HG03108 (cell line): ENCODE measurements at regions not wholly inside any gene's neighbourhood (a gene's known extent, or its start where the extent isn't known, plus 50 kb on each side); places are given as distances from the start of the nearest gene placed in this dataset.

ENCODE experiments used
- ATAC-seq: cut with Tn5 transposase; IDR thresholded peaks from one replicate; pipeline ENCODE4 v1.9.1; 2021; ENCODE audit warnings: moderate library complexity; ENCODE audit not compliant: unreplicated experiment

DNA sequence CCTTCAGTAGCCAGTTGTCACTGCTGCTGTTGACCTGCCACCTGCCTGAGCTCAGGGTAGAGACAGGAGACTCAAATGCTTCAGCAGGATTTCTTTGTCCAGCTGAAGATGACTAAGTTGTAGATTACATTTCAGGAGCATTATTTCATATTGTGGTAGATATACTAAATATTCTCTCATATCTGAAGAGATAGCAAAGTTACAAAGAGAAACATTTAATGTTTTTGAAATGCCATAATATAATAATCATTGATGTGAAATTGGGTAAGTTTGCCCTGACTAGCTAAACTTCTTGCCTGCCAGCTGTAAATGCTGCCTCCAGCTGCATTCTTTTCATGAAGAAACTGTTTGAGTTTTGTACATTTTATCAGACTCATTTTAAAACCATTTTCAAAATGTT lies 247.6 kb upstream of the CNKSR2 start:
- ATAC-seq = no peak

DNA sequence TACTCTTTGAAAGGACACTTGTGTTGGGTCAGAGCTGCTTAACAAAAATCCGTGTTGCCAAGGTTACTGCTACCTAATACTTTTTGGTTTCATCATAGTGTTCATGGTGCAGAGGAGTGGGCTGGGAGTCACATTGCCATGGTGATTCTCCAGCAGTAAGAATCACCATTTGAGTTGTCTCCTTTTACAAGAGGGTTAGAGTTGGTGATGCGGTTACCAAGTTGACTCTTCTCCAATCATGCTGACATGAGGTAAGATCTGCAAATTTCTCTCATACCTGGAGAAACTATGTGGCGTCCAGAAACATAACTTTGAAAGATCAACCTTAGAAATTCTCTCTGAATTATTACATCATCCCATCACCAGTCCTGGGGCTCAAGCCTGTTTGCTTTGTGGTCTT lies 242.9 kb upstream of the CNKSR2 start:
- no peak for ATAC-seq

DNA sequence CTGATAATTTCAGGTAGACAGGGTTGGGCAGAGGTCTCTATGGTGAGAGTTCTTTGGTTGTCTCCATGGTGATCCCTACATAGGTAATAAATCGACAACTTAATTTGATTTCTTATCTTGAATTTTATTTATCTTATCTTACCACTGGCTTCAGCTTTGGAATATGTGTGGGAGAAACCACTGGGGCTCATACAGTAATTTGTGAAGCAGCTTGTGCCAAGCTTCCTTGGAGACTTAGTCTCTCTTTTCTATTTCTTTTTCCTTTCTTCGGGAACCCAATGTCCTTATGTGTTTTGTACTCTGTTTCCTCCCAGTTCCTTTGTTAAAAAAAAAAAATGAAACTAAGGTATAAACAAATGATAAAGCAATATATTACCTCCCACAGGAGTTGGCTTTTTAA lies 242.4 kb upstream of the CNKSR2 start:
- no peak for ATAC-seq

DNA sequence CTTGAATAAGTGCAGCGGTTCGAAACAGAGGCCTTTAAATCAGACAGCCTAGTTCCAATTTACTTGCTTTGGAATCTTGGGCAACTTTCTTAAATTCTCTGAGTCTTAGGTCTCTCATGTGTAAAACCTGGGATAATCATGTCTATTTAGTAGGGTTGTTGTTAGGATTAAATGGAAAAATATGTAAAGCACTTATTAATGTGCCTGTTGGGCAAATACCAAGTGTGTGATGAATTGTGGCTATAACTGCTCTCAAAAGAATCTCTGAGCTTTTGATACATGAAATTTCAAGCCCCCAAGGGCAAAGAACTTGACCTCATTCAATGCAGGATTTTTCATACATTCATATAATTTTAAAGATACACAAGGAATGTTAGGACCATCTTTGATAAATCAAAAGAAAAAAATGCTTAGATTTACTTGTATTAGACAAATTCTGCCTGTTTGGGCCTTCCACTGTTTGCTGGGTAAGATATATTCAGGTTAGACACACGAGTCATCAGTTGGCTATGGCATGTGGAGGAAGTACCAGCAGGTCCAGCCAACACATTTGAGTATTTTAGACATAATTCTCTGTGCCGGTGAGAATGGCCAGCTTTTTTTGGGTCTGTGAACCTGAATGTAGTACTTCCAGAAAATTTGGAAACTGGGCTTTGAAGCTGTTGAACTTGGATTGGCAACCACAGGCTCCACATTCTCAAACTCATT lies 241.4 kb upstream of the CNKSR2 start:
- ATAC-seq = no peak

DNA sequence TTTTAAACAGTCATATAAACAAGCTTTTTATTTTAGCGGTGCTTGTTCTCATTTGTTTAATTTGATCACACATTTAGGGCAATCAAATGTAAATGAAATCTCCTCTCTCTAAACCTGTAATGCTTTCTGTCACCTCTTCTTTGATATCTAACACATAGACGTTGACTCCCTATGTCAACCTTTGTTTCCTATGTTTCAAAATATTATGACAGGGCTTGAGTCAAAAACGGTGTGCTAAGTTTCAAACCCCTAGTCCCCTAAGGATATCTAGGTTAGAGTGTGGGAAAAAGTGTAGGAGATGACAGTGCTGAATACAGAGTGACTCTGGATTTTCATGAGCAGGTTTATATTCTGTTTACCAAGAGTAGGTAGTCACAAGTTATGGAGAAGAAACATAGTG lies 224.0 kb upstream of the CNKSR2 start:
- no peak for ATAC-seq

DNA sequence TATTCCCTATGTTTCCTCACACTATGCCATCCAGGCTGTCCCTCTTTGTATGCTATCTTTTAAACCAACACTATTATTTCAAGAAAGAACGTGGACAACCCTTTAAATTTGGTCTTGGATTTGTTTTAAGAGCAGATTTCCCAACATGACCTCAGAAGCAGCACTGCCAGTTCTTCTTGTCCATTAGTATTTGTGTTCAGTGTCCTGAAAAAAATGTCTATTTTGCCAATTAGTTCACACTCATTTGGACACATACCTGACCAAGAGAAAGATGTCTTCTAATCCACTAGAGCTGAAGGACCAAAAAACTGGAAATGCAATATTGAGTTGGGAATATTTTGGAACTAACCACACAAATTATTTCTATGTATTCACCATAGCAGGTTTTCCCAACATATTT lies 223.2 kb upstream of the CNKSR2 start:
- ATAC-seq = no peak

DNA sequence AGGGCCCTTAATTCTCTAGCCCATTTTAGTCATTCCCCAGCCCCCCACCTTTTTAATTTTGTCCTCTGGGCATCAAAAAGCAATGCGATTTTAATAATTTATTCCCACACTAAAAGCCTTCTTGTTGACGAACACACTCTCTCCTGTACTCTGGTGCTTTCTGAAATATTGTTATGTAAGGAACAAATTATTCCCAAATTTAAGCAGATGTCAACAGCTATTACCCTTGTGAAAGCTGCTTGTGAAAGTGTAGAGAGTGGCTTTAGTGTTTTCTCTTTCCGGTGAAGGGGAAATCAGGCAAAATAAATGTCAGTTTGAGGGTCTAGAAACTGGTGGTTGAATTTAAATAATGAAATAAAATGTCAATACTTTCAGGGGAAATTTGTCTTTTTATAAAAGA lies 221.2 kb upstream of the CNKSR2 start:
- ATAC-seq = no peak

DNA sequence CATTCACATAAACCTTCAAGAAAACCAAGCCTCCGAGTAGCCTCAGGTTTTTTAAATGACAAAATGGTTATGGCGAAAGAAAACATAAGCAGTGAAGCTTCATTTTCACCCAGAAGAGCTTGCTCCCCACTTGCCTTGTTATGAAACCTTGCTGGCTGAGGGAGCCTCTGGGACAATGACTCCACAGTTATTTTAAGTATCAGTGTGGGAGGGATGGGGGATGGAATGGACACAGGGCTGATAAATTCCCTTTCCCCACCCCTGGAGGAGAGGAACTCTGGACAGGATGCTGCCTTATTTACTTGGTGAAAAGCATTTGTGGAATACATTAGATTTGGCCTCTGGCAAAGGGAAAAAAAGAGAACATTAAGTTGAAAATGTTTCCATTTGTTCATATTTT lies 220.7 kb upstream of the CNKSR2 start:
- no peak for ATAC-seq

DNA sequence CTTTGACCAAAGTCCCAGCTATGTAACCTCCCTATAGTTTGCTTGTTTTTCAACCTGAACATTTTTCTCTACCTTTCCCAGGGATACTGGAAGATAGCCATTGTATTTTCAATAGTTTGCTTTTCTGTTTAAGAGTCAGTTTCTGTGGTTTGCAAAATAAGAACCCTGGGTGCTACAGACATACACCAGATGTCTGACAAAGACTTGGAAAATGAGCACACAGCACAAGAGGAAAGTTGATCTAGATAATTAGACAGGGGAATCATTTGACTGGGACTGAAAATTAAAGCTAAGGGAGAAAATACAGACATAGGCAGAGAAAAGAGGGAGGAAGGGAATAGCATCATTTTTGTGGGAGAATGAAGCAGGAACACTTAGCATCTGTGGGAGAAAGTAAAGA lies 218.3 kb upstream of the CNKSR2 start:
- ATAC-seq = no peak

DNA sequence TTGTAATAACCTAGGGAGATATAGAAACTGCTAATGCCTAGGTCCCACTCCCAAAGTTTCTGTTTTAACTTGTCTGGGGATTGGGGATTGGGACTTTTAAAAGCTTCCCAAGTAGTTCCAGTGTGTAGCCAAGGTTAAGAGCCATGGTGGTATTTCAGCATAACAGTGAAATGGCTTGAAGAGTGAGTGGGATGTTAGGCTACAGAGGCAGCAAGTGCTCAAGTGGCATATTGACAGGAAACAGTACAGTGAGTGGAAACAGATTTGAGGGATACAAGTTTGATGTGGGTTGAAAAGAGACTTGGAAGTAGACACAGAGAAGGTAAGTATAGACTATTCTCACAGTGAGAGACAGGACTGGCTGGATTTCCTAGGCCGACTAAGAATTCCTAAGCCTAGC lies 217.6 kb upstream of the CNKSR2 start:
- ATAC-seq = no peak

DNA sequence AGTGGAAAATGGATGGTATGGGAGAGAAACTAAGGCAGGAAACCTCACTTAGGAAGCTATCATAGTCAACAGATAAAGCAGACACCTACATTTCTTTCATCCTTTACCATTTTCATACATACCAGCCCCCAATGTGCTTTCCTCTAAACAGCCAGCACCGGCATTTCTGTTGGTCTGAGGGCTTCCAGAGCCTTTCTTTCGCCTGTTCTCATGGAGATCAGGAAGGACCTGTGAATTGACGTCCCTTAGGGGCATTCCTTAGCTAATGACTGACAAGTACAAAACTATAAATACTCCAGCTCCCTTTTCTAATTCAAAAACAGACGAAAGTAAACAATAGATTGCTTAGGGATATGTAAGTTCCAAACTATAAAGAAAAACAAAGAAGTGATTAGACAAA lies 215.5 kb upstream of the CNKSR2 start:
- ATAC-seq = no peak

DNA sequence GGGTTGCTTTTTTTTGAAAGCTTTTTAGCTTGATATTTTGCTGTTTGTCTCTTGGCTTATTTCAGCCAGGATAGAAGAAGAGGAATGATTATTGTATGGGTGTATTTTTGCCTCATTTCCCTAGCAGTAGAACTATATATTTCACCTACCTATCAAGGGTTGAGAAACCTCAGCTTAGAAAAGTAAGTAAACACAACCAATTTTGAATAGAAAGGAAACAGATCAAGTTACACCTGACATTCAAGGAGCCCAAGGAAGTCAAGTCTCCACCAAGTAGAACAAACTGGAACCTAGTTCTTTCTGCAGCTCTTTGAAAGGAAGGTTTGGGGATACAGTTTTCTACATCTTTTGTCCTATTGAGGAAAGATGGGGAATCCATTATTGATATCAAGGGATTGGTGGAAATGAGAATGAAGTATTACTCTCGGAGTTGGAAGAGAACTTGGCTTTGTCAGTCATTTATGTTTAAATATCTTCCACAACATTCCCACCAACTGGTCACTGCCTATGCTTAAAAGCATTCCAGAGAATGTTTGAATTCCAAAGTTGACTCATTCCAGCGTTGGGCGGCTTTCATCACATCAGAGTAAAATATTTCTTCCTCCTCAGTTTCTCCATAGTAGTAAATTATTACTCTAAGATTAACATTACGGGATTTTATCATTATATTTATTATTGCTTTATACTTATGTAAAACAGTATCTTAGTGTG lies 207.8 kb upstream of the CNKSR2 start:
- no peak for ATAC-seq

DNA sequence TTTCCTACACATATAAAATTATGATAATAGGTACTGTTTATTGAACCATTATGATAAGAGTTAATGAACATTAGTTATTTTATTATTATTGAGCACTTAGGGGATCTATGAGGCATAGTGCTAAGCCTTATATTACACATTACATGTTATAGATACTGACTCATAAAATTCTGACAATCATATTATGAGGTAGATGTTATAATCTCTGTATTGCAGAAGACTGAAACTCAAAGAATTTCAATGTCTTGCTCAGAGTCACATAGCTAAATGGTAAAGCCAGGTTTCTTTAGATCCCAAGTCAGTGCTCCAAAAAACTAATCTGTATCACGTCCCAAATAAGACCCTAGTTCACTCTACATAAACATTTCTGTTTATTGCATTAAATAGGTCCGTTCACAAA lies 207.2 kb upstream of the CNKSR2 start:
- ATAC-seq = no peak

DNA sequence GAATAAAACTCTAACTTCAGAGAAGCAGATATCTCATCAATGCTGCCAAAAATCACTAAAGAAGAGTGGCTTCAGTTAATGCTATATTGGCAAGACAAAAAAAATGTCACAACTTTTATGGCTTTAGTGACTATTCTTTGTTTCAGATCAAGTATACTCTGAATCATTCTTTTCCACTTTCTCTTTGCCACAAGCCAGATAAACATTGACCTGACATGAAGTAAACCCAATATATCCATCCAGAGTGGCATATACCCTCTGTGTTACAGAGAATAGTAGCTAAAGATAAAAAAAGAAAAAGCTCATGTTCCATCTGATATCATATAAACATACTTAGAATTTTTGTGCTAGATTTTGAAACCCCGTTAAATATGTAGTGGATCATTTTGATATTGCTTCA lies 206.7 kb upstream of the CNKSR2 start:
- no peak for ATAC-seq

DNA sequence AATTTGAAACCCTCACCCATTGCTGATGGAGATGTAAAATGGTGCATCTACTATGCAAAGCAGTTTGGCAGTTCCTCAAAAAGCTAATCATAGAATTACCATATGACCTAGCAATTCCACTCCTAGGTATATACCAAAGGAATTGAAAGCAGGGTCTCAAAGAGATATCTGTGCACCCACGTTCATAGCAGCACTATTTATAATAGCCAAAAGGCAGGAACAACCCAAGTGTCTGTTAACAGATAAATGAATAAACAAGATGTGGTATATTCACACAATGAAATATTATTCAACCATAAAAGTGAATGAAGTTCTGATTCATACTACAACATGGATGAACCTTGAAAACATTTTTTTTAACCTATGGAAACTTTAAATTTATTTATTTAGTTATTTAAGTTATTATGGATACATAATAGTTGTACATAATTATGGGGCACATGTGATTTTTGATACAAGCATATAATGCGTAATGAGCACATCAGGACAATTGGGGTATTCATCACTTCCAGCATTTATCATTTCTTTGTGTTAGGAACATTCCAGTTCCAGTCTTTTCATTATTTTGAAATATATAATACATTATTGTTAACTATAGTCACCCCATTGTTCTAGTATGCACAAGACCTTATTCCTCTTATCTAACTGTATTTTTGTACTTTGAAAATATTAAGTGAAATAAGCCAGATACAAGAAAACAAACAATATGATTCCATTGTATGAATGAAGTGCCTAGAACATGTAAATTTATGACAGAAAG lies 205.6 kb upstream of the CNKSR2 start:
- no peak for ATAC-seq

DNA sequence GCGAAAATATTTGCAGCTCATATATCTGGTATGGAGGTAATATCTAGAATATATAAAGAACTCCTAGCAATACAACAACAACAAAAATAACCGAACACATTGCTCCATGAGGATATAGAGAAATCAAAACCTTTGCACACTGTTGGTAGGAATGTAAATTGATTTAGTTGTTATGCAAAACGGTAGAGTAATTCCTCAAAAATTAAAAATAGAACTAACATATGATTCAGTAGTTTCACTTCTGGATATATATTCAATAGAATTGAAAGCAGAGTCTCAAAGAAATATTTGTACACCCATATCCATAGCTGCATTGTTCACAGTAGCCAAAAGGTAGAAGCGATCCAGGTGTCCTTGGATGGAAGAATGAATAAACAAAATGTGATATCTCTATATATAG lies 203.0 kb upstream of the CNKSR2 start:
- ATAC-seq = no peak

DNA sequence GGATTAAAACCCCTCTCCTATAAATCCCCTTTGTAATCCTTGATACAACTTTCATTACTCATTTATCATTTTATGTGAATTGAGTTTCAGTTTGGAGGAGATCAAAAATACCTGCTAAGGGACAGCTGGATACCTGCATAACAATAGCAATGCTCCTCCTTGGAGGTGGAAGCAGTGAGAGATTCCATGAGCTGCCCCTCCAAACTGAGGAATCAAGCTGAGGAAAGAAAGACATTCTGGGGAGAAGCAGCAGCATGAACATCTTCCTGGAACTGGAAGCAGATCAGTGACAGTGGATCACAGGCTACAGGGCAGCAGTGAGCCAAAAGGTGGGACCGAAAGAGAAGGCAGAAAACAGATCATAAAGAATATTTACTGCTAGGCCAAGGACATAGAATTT lies 199.8 kb upstream of the CNKSR2 start:
- ATAC-seq = no peak

DNA sequence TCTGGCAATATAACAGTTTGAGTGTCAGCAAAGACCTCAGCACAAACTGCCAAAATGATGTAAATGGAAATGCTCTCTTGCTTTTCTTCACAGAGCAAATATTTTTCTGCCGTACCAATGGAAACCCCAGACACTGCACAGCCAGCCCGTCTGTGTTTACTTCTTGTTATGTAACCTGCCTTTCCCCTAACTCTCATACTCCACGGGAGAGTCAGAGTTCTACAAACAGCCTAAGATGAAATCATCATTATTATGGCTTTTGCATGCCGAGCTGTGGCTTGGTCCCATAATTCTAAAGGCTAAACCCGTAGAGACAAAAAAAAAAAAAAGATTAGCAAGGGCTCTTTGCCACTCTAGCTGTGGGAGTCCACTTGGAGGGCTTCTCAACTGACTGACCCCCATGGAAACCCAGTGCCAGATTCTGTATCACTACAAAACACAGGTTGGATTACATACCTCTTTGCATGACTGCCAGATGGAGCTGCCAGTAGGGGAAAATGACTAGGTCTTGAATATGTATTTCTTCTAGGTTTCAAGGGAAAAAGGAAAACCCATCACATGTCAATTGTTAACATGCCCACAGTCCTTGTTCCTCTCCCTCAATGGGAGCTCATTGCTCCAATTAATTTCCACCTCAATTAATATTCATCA lies 197.2 kb upstream of the CNKSR2 start:
- ATAC-seq = no peak

DNA sequence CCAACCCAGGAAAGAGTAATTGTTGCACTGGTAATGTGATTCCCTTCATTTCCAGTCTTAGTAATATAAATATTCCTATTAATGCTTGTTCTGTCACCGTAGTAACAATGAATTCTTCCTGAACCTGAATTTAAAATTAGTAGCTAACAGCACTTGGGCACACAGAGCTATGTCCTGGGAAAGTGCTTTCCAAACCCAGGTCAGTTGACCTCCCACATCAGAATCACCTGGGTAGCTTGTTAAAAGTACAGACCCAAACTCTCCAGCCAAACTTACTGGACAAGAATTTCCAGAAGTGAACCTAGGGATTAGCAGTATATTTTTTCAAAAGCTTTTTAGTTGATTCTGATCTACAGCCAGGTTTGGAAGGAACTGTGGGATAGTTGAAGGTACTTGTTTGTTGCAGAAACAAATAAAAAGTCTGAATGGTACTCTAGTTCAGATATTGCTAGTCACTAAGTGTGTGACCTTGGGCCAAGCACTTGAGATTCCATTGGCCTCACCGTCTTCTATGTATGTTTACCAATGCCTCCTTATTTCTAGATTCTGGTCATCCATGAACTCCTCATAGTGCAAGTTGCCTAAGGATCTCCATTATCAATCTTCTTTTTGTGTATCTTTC lies 192.9 kb upstream of the CNKSR2 start:
- ATAC-seq = no peak

DNA sequence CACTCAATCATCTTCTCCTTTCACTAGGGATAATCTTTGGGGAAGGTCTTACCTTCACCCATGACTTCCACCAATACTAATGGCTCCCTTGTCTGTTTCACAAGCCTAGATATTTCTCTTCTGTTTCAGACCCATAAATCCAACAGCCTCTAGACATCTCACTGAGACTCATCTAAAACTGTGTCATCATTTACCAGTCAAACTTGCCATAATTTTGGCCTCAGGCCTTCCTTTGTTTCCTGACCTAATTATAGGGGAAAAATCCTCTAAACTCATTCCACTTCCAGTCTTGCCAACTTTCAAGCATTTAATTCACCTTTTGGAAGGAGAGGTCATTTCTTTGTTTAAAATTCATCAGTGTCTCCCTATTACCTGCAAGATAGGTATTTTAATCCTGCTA lies 181.0 kb upstream of the CNKSR2 start:
- ATAC-seq = no peak

DNA sequence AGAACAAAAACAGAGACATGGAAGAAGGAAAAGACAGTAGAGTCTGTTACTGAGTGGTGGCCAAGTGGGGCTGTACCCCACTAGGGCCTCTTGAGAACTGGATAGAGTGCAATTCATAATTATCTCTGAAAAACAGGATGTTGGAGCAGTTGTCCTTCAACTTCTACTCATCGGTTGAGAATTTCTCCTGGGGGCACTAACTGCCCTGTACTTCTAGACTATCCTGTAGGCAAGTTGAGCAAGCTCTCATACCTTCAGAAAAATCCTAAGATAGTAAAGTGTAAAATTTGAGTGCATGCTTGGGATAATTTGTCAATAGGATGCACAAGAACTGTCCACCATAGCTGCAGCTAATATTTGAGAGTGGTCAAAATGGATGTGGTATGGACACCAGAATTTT lies 179.7 kb upstream of the CNKSR2 start:
- ATAC-seq = no peak
